ENCODE measurements at regions not wholly inside any gene's neighbourhood (a gene's known extent, or its start where the extent isn't known, plus 50 kb on each side); places are given as distances from the start of the nearest gene placed in this dataset.

DNA sequence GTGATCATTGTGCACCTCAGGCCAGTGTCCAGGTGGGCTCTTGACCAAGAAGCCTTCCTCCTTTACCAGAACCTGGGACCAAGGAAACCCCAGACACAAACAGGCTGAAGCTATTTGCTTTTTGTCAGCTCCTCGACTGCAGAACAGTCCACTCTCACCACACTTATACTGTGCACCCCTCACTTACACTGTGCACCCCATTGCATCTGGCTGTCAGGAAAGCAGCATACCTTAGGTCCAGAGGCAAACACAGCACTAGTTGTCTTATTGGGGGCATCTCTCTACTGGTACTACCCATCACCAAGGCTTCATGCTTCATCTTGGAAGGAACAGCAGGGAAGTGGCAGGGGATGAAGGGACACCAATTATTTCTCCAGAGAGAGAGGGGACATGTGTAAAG lies 198.1 kb downstream of the CXCL12 start:
- H4K20me1 ChIP-seq (ENCODE audit: insufficient read depth, low read length), result no peaks in the 10 kb centered on the region
- H3K36me3 ChIP-seq (replicated peaks; ENCODE audit: insufficient read depth, low read length), result no peaks in the 10 kb centered on the region
- H3K27ac ChIP-seq (ENCODE audit: low read length), result no peak overlapping the region
- DNase-seq, result no peak
- H3F3A ChIP-seq (ENCODE audit: insufficient read depth, low read length), result no peaks in the 10 kb centered on the region
- no peaks in the 10 kb centered on the region for H3K27me3 ChIP-seq (replicated peaks; ENCODE audit: insufficient read depth, low read length)
- H3K4me3 ChIP-seq (ENCODE audit: low read length), result no peak overlapping the region
- no peaks in the 10 kb centered on the region for H3K9me2 ChIP-seq (replicated peaks; ENCODE audit: insufficient read depth, low read length)
- no peak overlapping the region for H3K9ac ChIP-seq (ENCODE audit: low read length)
- TF ChIP-seq, protein P1, sequence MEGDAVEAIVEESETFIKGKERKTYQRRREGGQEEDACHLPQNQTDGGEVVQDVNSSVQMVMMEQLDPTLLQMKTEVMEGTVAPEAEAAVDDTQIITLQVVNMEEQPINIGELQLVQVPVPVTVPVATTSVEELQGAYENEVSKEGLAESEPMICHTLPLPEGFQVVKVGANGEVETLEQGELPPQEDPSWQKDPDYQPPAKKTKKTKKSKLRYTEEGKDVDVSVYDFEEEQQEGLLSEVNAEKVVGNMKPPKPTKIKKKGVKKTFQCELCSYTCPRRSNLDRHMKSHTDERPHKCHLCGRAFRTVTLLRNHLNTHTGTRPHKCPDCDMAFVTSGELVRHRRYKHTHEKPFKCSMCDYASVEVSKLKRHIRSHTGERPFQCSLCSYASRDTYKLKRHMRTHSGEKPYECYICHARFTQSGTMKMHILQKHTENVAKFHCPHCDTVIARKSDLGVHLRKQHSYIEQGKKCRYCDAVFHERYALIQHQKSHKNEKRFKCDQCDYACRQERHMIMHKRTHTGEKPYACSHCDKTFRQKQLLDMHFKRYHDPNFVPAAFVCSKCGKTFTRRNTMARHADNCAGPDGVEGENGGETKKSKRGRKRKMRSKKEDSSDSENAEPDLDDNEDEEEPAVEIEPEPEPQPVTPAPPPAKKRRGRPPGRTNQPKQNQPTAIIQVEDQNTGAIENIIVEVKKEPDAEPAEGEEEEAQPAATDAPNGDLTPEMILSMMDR (IDR thresholded peaks at IDR 0.05; ENCODE audit: low read length), result no peak
- TF ChIP-seq EZH2phosphoT487 (IDR thresholded peaks at IDR 0.05; ENCODE audit: low read length), result no peak
- no peak for TF ChIP-seq EZH2 (optimal IDR thresholded peaks at IDR 0.05; ENCODE audit: low read depth, low read length)
- H3K4me2 ChIP-seq (ENCODE audit: low read depth, low read length), result no peak overlapping the region
- H2AFZ ChIP-seq (ENCODE audit: low read length), result no peak overlapping the region
- no peaks in the 10 kb centered on the region for H3K9me3 ChIP-seq (replicated peaks; ENCODE audit: insufficient read depth, low read length)
- H3K4me1 ChIP-seq (ENCODE audit: low read length), result no peaks in the 10 kb centered on the region
- H3K79me2 ChIP-seq (ENCODE audit: low read length), result no peaks in the 10 kb centered on the region

GRCh38 chr10:44186150-44186549 lies 198.7 kb downstream of the CXCL12 start:
- H3K36me3 ChIP-seq (replicated peaks; ENCODE audit: insufficient read depth, low read length), result no peaks in the 10 kb centered on the region
- DNase-seq, result no peak
- no peaks in the 10 kb centered on the region for H3K27me3 ChIP-seq (replicated peaks; ENCODE audit: insufficient read depth, low read length)
- TF ChIP-seq, protein P1 (IDR thresholded peaks at IDR 0.05; ENCODE audit: low read length), result no peak
- TF ChIP-seq EZH2 (optimal IDR thresholded peaks at IDR 0.05; ENCODE audit: low read depth, low read length) (no peak), EZH2phosphoT487 (IDR thresholded peaks at IDR 0.05; ENCODE audit: low read length) (no peak)
- H3K9me3 ChIP-seq (replicated peaks; ENCODE audit: insufficient read depth, low read length), result no peaks in the 10 kb centered on the region
- H3K4me1 ChIP-seq (ENCODE audit: low read length), result no peaks in the 10 kb centered on the region
- H3K4me3 ChIP-seq (ENCODE audit: low read length), result no peak overlapping the region
- no peaks in the 10 kb centered on the region for H3K9me2 ChIP-seq (replicated peaks; ENCODE audit: insufficient read depth, low read length)
- no peaks in the 10 kb centered on the region for H3F3A ChIP-seq (ENCODE audit: insufficient read depth, low read length)
- H4K20me1 ChIP-seq (ENCODE audit: insufficient read depth, low read length), result no peaks in the 10 kb centered on the region
- H3K79me2 ChIP-seq (ENCODE audit: low read length), result no peaks in the 10 kb centered on the region
- H2AFZ ChIP-seq (ENCODE audit: low read length), result no peak overlapping the region
- H3K4me2 ChIP-seq (ENCODE audit: low read depth, low read length), result no peak overlapping the region
- H3K9ac ChIP-seq (ENCODE audit: low read length), result no peak overlapping the region
- H3K27ac ChIP-seq (ENCODE audit: low read length), result no peak overlapping the region

GRCh38 chr10:44185315-44185666 lies 199.6 kb downstream of the CXCL12 start:
- no peaks in the 10 kb centered on the region for H3K36me3 ChIP-seq (replicated peaks; ENCODE audit: insufficient read depth, low read length)
- no peaks in the 10 kb centered on the region for H3F3A ChIP-seq (ENCODE audit: insufficient read depth, low read length)
- no peak overlapping the region for H3K4me2 ChIP-seq (ENCODE audit: low read depth, low read length)
- no peaks in the 10 kb centered on the region for H3K4me1 ChIP-seq (ENCODE audit: low read length)
- no peak overlapping the region for H3K4me3 ChIP-seq (ENCODE audit: low read length)
- DNase-seq, result no peak
- H4K20me1 ChIP-seq (ENCODE audit: insufficient read depth, low read length), result no peaks in the 10 kb centered on the region
- H2AFZ ChIP-seq (ENCODE audit: low read length), result no peak overlapping the region
- H3K9ac ChIP-seq (ENCODE audit: low read length), result no peak overlapping the region
- no peaks in the 10 kb centered on the region for H3K79me2 ChIP-seq (ENCODE audit: low read length)
- no peaks in the 10 kb centered on the region for H3K9me2 ChIP-seq (replicated peaks; ENCODE audit: insufficient read depth, low read length)
- H3K9me3 ChIP-seq (replicated peaks; ENCODE audit: insufficient read depth, low read length), result no peaks in the 10 kb centered on the region
- no peak overlapping the region for H3K27ac ChIP-seq (ENCODE audit: low read length)
- no peaks in the 10 kb centered on the region for H3K27me3 ChIP-seq (replicated peaks; ENCODE audit: insufficient read depth, low read length)
- TF ChIP-seq EZH2 (optimal IDR thresholded peaks at IDR 0.05; ENCODE audit: low read depth, low read length) (no peak), EZH2phosphoT487 (IDR thresholded peaks at IDR 0.05; ENCODE audit: low read length) (no peak)

GRCh38 chr10:44184633-44185314 lies 200.1 kb downstream of the CXCL12 start:
- H2AFZ ChIP-seq (ENCODE audit: low read length), result no peak overlapping the region
- DNase-seq, result no peak
- H3K4me2 ChIP-seq (ENCODE audit: low read depth, low read length), result no peak overlapping the region
- no peaks in the 10 kb centered on the region for H3K36me3 ChIP-seq (replicated peaks; ENCODE audit: insufficient read depth, low read length)
- no peaks in the 10 kb centered on the region for H3F3A ChIP-seq (ENCODE audit: insufficient read depth, low read length)
- H3K79me2 ChIP-seq (ENCODE audit: low read length), result no peaks in the 10 kb centered on the region
- H3K9ac ChIP-seq (ENCODE audit: low read length), result no peak overlapping the region
- H3K27ac ChIP-seq (ENCODE audit: low read length), result no peak overlapping the region
- no peaks in the 10 kb centered on the region for H3K9me2 ChIP-seq (replicated peaks; ENCODE audit: insufficient read depth, low read length)
- no peaks in the 10 kb centered on the region for H3K9me3 ChIP-seq (replicated peaks; ENCODE audit: insufficient read depth, low read length)
- no peaks in the 10 kb centered on the region for H3K27me3 ChIP-seq (replicated peaks; ENCODE audit: insufficient read depth, low read length)
- H3K4me3 ChIP-seq (ENCODE audit: low read length), result no peak overlapping the region
- TF ChIP-seq EZH2 (optimal IDR thresholded peaks at IDR 0.05; ENCODE audit: low read depth, low read length) (no peak), EZH2phosphoT487 (IDR thresholded peaks at IDR 0.05; ENCODE audit: low read length) (no peak)
- TF ChIP-seq, protein P1 (IDR thresholded peaks at IDR 0.05; ENCODE audit: low read length), result no peak
- no peaks in the 10 kb centered on the region for H3K4me1 ChIP-seq (ENCODE audit: low read length)
- H4K20me1 ChIP-seq (ENCODE audit: insufficient read depth, low read length), result no peaks in the 10 kb centered on the region
